Endothelial cell of umbilical vein (primary cell): ENCODE measurements at regions not wholly inside any gene's neighbourhood (a gene's known extent, or its start where the extent isn't known, plus 50 kb on each side); places are given as distances from the start of the nearest gene placed in this dataset.

Experiments used
- EZH2 ChIP-seq: IDR thresholded peaks from 2 replicates; pipeline ENCODE4 v1.6.1; 2012; ENCODE audit warnings: borderline replicate concordance, low read depth, mild to moderate bottlenecking, moderate library complexity, low read length, inconsistent platforms; ENCODE audit not compliant: severe bottlenecking
- POLR2A ChIP-seq: IDR thresholded peaks from 2 replicates; pipeline ENCODE4 v1.6.1; 2012; ENCODE audit warnings: low read depth, mild to moderate bottlenecking, control low read depth, low read length

DNA sequence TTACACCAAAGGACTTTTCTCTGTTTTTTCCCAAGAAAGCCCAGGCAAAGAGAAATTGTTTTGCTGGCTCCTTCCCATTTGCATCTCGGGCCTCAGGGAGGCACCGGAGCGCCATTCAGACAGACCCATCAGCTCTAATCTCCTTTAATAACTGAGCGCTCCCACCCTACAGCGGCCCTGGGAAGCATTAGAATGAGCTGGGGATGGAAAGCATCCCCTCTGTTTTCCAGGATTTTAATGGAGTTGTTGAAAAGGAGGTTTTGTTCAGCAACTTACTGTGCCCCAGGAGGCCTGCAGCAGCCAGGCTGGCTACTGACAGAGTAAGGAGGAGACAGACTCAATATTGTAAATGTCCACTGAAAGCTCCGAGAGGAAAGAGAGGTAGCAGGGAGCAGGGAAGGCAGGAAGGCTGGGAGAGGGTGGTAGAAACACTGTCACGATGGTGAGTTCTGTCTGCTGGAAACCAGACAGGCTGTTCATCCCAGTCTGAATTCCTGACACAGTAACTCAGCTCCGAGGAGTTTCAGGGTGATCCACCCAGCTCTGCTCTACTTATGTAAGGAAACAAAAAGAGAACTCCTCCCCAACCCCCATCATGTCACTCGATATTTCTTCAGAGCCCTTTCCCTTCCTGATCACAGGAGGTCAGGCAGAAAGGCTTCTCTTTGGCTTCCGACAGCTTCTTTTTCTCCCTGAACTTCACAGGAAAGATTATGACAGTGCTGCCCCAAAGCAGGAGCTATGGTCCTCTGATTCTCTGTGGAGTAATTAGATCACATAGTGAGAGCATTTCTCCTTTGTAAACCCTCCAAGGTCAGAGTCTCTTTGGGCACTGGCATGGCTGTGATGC is 62.5 kb upstream of the TMEM132D start:
- TF ChIP-seq POLR2A, result no peak
- no peak for TF ChIP-seq EZH2
